ENCODE measurements at regions not wholly inside any gene's neighbourhood (a gene's known extent, or its start where the extent isn't known, plus 50 kb on each side); places are given as distances from the start of the nearest gene placed in this dataset.

- no peak for DNase-seq
Measured at GRCh38 chr10:10791869-10792268, 225.8 kb upstream of the CELF2 start.

- no peak for DNase-seq
Measured at GRCh38 chr10:10792681-10793080, 225.0 kb upstream of the CELF2 start.

GRCh38 chr10:10794046-10794445 is 223.6 kb upstream of the CELF2 start:
- no peak for DNase-seq

- no peak for DNase-seq
Measured at GRCh38 chr10:10794791-10795191, 222.9 kb upstream of the CELF2 start.

- DNase-seq = no peak
Measured at GRCh38 chr10:10796061-10796773, 221.5 kb upstream of the CELF2 start.

GRCh38 chr10:10796774-10797415 is 220.8 kb upstream of the CELF2 start:
- DNase-seq = no peak

GRCh38 chr10:10797513-10797912 is 220.2 kb upstream of the CELF2 start:
- no peak for DNase-seq

- DNase-seq = no peak
Measured at GRCh38 chr10:10798102-10798863, 219.4 kb upstream of the CELF2 start.

- no peak for DNase-seq
Measured at GRCh38 chr10:10798864-10799192, 218.8 kb upstream of the CELF2 start.

- DNase-seq = no peak
Measured at GRCh38 chr10:10800961-10801360, 216.7 kb upstream of the CELF2 start.

GRCh38 chr10:10803278-10803677 is 214.4 kb upstream of the CELF2 start:
- DNase-seq = no peak

GRCh38 chr10:10804061-10804460 is 213.6 kb upstream of the CELF2 start:
- DNase-seq = no peak

- DNase-seq = no peak
Measured at GRCh38 chr10:10804998-10805740, 212.5 kb upstream of the CELF2 start.

GRCh38 chr10:10807106-10807505 is 210.6 kb upstream of the CELF2 start:
- no peak for DNase-seq

- no peak for DNase-seq
Measured at GRCh38 chr10:10811562-10811961, 206.1 kb upstream of the CELF2 start.

- no peak for DNase-seq
Measured at GRCh38 chr10:10813656-10814055, 204.0 kb upstream of the CELF2 start.

GRCh38 chr10:10814069-10814468 is 203.6 kb upstream of the CELF2 start:
- DNase-seq = no peak

GRCh38 chr10:10816447-10816846 is 201.2 kb upstream of the CELF2 start:
- no peak for DNase-seq

GRCh38 chr10:10817609-10818008 is 200.1 kb upstream of the CELF2 start:
- DNase-seq = no peak

- DNase-seq = no peak
Measured at GRCh38 chr10:10818082-10818481, 199.6 kb upstream of the CELF2 start.

- DNase-seq = no peak
Measured at GRCh38 chr10:10819206-10819856, 198.3 kb upstream of the CELF2 start.

- DNase-seq = no peak
Measured at GRCh38 chr10:10821926-10822325, 195.7 kb upstream of the CELF2 start.

- DNase-seq = no peak
Measured at GRCh38 chr10:10824591-10825148, 193.0 kb upstream of the CELF2 start.
